ENCODE measurements at regions not wholly inside any gene's neighbourhood (a gene's known extent, or its start where the extent isn't known, plus 50 kb on each side); places are given as distances from the start of the nearest gene placed in this dataset.

DNA sequence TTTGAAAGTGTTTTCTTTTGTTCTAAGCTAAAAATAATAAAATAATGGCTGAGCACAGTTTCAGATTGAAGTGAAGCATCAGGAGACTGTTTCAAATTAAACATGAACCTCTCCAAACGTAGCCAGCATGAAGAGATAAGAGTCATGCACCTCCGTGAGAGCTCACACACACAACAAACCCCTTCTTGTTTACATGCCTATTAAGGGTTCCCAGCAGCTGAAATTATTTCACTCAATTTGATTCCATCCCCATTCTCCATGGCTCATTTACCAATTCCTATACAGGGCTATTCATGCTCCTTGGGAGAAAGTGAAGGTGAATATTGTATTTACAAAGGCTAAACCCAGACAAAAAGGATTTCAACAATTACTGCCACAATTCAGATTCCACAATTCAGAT, 954.1 kb upstream of the INTU start:
- DNase-seq: no peak
- H3K27me3 ChIP-seq: no peaks in the 10 kb centered on the region
- no peak overlapping the region for H3K27ac ChIP-seq
- TF ChIP-seq, protein P1, sequence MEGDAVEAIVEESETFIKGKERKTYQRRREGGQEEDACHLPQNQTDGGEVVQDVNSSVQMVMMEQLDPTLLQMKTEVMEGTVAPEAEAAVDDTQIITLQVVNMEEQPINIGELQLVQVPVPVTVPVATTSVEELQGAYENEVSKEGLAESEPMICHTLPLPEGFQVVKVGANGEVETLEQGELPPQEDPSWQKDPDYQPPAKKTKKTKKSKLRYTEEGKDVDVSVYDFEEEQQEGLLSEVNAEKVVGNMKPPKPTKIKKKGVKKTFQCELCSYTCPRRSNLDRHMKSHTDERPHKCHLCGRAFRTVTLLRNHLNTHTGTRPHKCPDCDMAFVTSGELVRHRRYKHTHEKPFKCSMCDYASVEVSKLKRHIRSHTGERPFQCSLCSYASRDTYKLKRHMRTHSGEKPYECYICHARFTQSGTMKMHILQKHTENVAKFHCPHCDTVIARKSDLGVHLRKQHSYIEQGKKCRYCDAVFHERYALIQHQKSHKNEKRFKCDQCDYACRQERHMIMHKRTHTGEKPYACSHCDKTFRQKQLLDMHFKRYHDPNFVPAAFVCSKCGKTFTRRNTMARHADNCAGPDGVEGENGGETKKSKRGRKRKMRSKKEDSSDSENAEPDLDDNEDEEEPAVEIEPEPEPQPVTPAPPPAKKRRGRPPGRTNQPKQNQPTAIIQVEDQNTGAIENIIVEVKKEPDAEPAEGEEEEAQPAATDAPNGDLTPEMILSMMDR (IDR thresholded peaks at IDR 0.05): no peak
- no peak for TF ChIP-seq POLR2A (IDR thresholded peaks at IDR 0.05)
- H3K4me1 ChIP-seq: no peaks in the 10 kb centered on the region
- no peaks in the 10 kb centered on the region for H3K36me3 ChIP-seq
- no peaks in the 10 kb centered on the region for H3K9me3 ChIP-seq
- H3K4me3 ChIP-seq: no peak overlapping the region

DNA sequence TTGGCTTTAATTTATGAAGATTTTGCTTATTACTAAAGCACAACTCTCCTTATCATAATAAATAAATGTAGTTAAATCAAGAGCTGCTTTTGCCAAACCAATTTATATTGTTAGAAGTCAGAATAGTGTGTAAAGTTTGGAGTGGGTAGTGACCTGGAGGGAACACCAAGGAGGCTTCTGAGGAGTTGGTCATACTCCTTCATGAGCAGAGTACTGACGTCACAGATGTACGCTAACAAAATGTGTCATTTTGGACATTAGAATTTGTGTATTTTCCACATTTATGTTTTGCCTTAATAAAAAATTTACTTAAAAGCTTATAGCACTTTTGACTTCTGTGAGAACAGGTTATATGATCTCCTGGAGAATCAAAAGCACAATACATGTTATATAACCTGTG, 953.5 kb upstream of the INTU start:
- Histone ChIP-seq H3K27me3 (no peaks in the 10 kb centered on the region), H3K27ac (no peak overlapping the region), H3K36me3 (no peaks in the 10 kb centered on the region)

DNA sequence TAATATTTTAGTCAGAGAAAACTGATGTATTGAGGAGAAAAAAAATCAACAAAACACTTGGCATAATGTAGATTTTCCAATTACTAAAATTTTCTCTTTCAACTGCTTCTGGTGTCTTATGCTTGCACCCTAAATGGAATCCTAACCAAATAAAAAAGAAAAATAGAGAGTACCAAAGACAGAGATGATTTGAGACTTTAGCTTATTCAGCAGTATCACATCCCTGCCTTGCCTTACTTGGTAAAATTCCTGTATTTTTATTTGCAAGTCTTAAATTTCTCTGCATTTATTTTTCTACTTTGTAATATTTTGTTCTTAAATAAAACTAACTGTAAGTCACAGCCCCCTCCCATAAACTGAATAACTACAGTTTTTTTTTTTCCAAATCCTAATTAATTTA, 950.5 kb upstream of the INTU start:
- Histone ChIP-seq H3K36me3 (no peaks in the 10 kb centered on the region), H3K9me3 (no peaks in the 10 kb centered on the region), H3K4me1 (no peaks in the 10 kb centered on the region), H3K27ac (no peak overlapping the region), H3K27me3 (no peaks in the 10 kb centered on the region), H3K4me3 (no peak overlapping the region)
- TF ChIP-seq, protein P1 (IDR thresholded peaks at IDR 0.05): no peak
- no peak for TF ChIP-seq POLR2A (IDR thresholded peaks at IDR 0.05)
- DNase-seq: no peak

More for the DNA sequence above, 953.5 kb upstream of the INTU start:
- Histone ChIP-seq H3K9me3 (no peaks in the 10 kb centered on the region), H3K4me1 (no peaks in the 10 kb centered on the region), H3K4me3 (no peak overlapping the region)
- TF ChIP-seq, protein P1 (IDR thresholded peaks at IDR 0.05): no peak
- no peak for TF ChIP-seq POLR2A (IDR thresholded peaks at IDR 0.05)
- no peak for DNase-seq

DNA sequence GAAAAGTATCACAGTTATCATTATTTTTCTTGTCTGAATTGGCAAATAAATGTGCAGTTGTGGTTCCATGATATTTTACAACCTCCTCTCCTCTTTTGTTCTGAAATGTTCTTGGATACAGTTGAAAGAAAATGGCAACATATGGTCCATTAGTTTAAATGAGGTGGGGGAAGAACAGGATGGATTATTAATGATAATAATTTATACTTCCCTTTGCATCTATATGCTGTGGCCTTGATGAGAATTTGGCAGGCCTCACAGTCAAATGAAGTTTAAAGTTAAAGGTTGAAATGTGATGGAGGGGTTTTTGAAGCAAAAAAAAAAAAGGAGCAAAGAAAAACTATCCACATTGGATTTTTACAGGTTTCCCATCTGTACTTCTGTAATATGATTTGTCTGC, 946.3 kb upstream of the INTU start:
- TF ChIP-seq, protein P1 (IDR thresholded peaks at IDR 0.05): no peak
- TF ChIP-seq POLR2A (IDR thresholded peaks at IDR 0.05): no peak
- Histone ChIP-seq H3K27ac (no peak overlapping the region), H3K4me3 (no peak overlapping the region), H3K4me1 (no peaks in the 10 kb centered on the region), H3K27me3 (no peaks in the 10 kb centered on the region), H3K36me3 (no peaks in the 10 kb centered on the region), H3K9me3 (no peaks in the 10 kb centered on the region)
- no peak for DNase-seq

DNA sequence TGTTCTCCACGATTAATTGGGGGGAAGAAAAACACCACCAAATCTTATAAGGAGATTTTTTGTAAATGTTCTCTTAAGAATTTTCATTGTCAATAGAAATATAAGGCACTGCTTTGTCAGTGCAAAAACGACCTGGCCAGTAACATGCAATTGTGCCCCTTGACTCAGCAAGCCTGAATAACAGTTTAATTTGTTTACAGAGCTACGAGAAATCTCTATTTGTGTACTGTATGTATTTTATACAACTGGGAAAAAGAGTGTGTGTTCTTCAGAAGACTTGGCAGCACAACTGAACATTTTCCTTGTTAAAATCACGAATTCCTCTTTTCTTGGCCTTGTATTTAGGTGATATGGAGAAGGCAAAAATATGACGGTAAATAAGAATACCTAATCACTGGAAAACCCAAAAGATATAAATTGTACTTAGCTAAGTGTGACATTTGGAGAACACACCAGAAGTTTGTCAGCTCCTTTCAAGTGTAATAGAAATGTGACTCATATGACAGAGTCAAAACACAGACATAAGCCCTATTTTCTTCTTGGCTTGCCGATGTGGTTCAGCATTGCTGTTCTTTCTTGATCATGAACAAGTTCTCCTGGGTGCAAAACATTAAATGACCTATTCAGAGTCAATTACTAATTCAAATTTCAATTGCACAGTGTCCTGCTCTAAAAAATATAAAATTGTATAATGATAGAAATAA, 945.0 kb upstream of the INTU start:
- DNase-seq: no peak
- Histone ChIP-seq H3K27ac (no peak overlapping the region), H3K36me3 (no peaks in the 10 kb centered on the region), H3K27me3 (no peaks in the 10 kb centered on the region), H3K4me3 (no peak overlapping the region), H3K4me1 (no peaks in the 10 kb centered on the region), H3K9me3 (no peaks in the 10 kb centered on the region)
- TF ChIP-seq, protein P1 (IDR thresholded peaks at IDR 0.05): no peak
- TF ChIP-seq POLR2A (IDR thresholded peaks at IDR 0.05): no peak

DNA sequence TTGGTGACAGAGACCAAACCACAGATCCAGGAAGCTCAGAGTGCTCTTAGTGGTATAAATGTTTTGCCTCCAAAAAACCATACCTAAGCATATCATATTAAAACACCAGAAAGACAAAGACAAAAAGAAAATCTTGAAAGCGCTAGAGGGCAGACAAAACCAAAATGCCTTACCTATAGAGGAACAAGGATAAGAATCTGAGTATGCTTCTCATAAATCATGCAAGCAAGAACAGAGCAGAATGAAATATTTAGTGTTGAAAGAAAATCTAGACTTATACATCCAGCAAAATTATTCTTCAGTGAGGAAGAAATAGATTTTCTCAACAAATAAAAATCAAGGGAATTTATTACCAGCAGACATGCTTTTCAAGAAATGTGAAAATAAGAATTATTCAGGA, 941.0 kb upstream of the INTU start:
- no peak overlapping the region for H3K4me3 ChIP-seq
- no peaks in the 10 kb centered on the region for H3K27me3 ChIP-seq
- H3K27ac ChIP-seq: no peak overlapping the region
- no peaks in the 10 kb centered on the region for H3K36me3 ChIP-seq
- TF ChIP-seq POLR2A (IDR thresholded peaks at IDR 0.05): no peak
- TF ChIP-seq, protein P1 (IDR thresholded peaks at IDR 0.05): no peak
- H3K4me1 ChIP-seq: no peaks in the 10 kb centered on the region
- no peak for DNase-seq
- no peaks in the 10 kb centered on the region for H3K9me3 ChIP-seq

Data from Peyer's patch (tissue), 4 donors.